ENCODE measurements at regions not wholly inside any gene's neighbourhood (a gene's known extent, or its start where the extent isn't known, plus 50 kb on each side); places are given as distances from the start of the nearest gene placed in this dataset.

DNA sequence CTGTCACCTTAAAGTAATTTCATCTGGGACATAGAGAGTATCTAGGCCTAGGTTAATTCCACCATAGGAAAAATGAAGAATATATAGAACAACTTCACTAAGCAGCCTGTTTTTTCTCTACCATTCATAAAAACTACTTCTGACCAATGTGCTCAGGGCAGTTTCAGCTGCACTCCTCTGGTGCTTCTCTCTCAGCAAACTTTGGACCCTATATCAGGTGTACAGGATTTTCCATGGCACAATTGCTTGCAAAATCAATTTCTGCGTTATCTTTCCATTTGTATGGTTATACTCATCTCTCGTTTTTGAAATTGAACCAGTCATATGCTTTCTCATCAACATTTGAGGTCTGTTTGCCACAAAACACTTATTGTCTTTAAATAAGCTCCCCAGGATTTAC lies 52.1 kb upstream of the FMR1 start:
- no peak overlapping the region for H3K4me3 ChIP-seq (ENCODE audit: low read length)
- TF ChIP-seq, protein P1, sequence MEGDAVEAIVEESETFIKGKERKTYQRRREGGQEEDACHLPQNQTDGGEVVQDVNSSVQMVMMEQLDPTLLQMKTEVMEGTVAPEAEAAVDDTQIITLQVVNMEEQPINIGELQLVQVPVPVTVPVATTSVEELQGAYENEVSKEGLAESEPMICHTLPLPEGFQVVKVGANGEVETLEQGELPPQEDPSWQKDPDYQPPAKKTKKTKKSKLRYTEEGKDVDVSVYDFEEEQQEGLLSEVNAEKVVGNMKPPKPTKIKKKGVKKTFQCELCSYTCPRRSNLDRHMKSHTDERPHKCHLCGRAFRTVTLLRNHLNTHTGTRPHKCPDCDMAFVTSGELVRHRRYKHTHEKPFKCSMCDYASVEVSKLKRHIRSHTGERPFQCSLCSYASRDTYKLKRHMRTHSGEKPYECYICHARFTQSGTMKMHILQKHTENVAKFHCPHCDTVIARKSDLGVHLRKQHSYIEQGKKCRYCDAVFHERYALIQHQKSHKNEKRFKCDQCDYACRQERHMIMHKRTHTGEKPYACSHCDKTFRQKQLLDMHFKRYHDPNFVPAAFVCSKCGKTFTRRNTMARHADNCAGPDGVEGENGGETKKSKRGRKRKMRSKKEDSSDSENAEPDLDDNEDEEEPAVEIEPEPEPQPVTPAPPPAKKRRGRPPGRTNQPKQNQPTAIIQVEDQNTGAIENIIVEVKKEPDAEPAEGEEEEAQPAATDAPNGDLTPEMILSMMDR (IDR thresholded peaks at IDR 0.05; ENCODE audit: insufficient read depth, low read depth, low read length, missing control alignments): no peak
- DNase-seq (ENCODE audit: low read depth): no peak

Measured in epithelial cell of esophagus (primary cell).